Liver (tissue), 8 donors: ENCODE measurements at regions not wholly inside any gene's neighbourhood (a gene's known extent, or its start where the extent isn't known, plus 50 kb on each side); places are given as distances from the start of the nearest gene placed in this dataset.

Experiments
- DNase-seq: peaks from one replicate; pipeline ENCODE4 v3.0.0-alpha.2; 2017; ENCODE audit warnings: low spot score
- H3K27ac ChIP-seq, 2 donors: one replicate each; pipeline ENCODE4 v1.7.0; 2013; ENCODE audit warnings: inconsistent platforms in 2 of 2, low read length in 2 of 2, control low read depth in 1 of 2, low read depth in 1 of 2, mild to moderate bottlenecking in 1 of 2
- H3K27me3 ChIP-seq, 4 donors: one replicate each; pipeline versions ENCODE4 v1.6.1 to v1.7.0; 2013; ENCODE audit warnings: low read length in 3 of 4, inconsistent platforms in 1 of 4, mild to moderate bottlenecking in 1 of 4, moderate library complexity in 1 of 4; ENCODE audit not compliant: control insufficient read depth in 4 of 4, insufficient read depth in 4 of 4
- H3K36me3 ChIP-seq, 4 donors: one replicate each; pipeline versions ENCODE4 v1.6.1 to v1.7.0; 2013; ENCODE audit warnings: low read length in 3 of 4, mild to moderate bottlenecking in 3 of 4, low read depth in 1 of 4, moderate library complexity in 1 of 4; ENCODE audit not compliant: control insufficient read depth in 4 of 4, insufficient read depth in 3 of 4
- H3K4me1 ChIP-seq, 4 donors: one replicate each; pipeline versions ENCODE4 v1.6.1 to v1.7.0; 2013; ENCODE audit warnings: low read length in 3 of 4, mild to moderate bottlenecking in 3 of 4, moderate library complexity in 1 of 4; ENCODE audit not compliant: control insufficient read depth in 4 of 4, insufficient read depth in 4 of 4
- H3K4me3 ChIP-seq, 3 donors: one replicate each; pipeline versions ENCODE4 v1.6.1 to v1.7.0; 2013; ENCODE audit warnings: low read length in 3 of 3, control low read depth in 1 of 3, low read depth in 1 of 3, mild to moderate bottlenecking in 1 of 3
- H3K9ac ChIP-seq, 2 donors: one replicate each; pipeline ENCODE4 v1.7.0; 2013; ENCODE audit warnings: low read length in 2 of 2, mild to moderate bottlenecking in 2 of 2, moderate library complexity in 2 of 2, control low read depth in 1 of 2, low read depth in 1 of 2
- H3K9me3 ChIP-seq, 4 donors: one replicate each; pipeline versions ENCODE4 v1.6.1 to v1.7.0; 2013; ENCODE audit warnings: low read length in 3 of 4; ENCODE audit not compliant: control insufficient read depth in 4 of 4
- EGR1 ChIP-seq, 2 donors: IDR thresholded peaks; 2 replicates each; pipeline ENCODE4 v1.6.1; 2016 to 2018; ENCODE audit warnings: antibody characterized with exemption in 2 of 2, low read depth in 2 of 2
- FOXA1 ChIP-seq: IDR thresholded peaks from 2 replicates; pipeline ENCODE4 v1.6.1; 2016; ENCODE audit warnings: antibody characterized with exemption
- FOXA2 ChIP-seq: IDR thresholded peaks from 2 replicates; pipeline ENCODE4 v1.6.1; 2016; ENCODE audit warnings: antibody characterized with exemption
- GABPA ChIP-seq, 2 donors: IDR thresholded peaks in 1 of 2; conservative IDR thresholded peaks in 1 of 2; 2 replicates each; pipeline ENCODE4 v1.6.1; 2016; ENCODE audit warnings: antibody characterized with exemption in 2 of 2, mild to moderate bottlenecking in 1 of 2, moderate library complexity in 1 of 2
- HNF4A ChIP-seq, 2 donors: conservative IDR thresholded peaks; 2 replicates each; pipeline ENCODE4 v1.6.1; 2016; ENCODE audit warnings: antibody characterized with exemption in 2 of 2, mild to moderate bottlenecking in 2 of 2
- HNF4G ChIP-seq: IDR thresholded peaks from 2 replicates; pipeline ENCODE4 v1.6.1; 2016; ENCODE audit warnings: antibody characterized with exemption
- JUND ChIP-seq, 2 donors: IDR thresholded peaks; 2 replicates each; pipeline ENCODE4 v1.6.1; 2016; ENCODE audit warnings: antibody characterized with exemption in 2 of 2
- MAX ChIP-seq: IDR thresholded peaks from 2 replicates; pipeline ENCODE4 v1.6.1; 2016; ENCODE audit warnings: antibody characterized with exemption
- NR2F2 ChIP-seq: IDR thresholded peaks from 2 replicates; pipeline ENCODE4 v1.6.1; 2016; ENCODE audit warnings: antibody characterized with exemption
- RAD21 ChIP-seq, 2 donors: IDR thresholded peaks; 2 replicates each; pipeline ENCODE4 v1.6.1; 2016; ENCODE audit warnings: antibody characterized with exemption in 2 of 2, mild to moderate bottlenecking in 2 of 2
- RXRA ChIP-seq, 2 donors: IDR thresholded peaks; 2 replicates each; pipeline ENCODE4 v1.6.1; 2017 to 2018; ENCODE audit warnings: antibody characterized with exemption in 2 of 2, mild to moderate bottlenecking in 1 of 2
- SP1 ChIP-seq: IDR thresholded peaks from 2 replicates; pipeline ENCODE4 v1.6.1; 2018; ENCODE audit warnings: antibody characterized with exemption, mild to moderate bottlenecking
- TAF1 ChIP-seq: conservative IDR thresholded peaks from 2 replicates; pipeline ENCODE4 v1.6.1; 2016; ENCODE audit warnings: antibody characterized with exemption, mild to moderate bottlenecking
- YY1 ChIP-seq: IDR thresholded peaks from 2 replicates; pipeline ENCODE4 v1.6.1; 2016; ENCODE audit warnings: antibody characterized with exemption, mild to moderate bottlenecking
- ZBTB33 ChIP-seq: IDR thresholded peaks from 2 replicates; pipeline ENCODE4 v1.6.1; 2016; ENCODE audit warnings: antibody characterized with exemption
- WGBS: extraction: QIAGEN DNeasy Blood & Tissue Kit; methylation state at CpG from one replicate; pipeline ENCODE4 v1.1.7; 2013; 5-methylcytosine and 5-hydroxymethylcytosine counted together
- TF ChIP-seq, protein P1 (sequence below): IDR thresholded peaks from 2 replicates; pipeline ENCODE4 v1.6.1; 2016; ENCODE audit warnings: antibody characterized with exemption
- TF ChIP-seq, protein P2 (sequence below): IDR thresholded peaks from 2 replicates; pipeline ENCODE4 v1.6.1; 2016; ENCODE audit warnings: antibody characterized with exemption, mild to moderate bottlenecking
- TF ChIP-seq, protein P3 (sequence below): fragments of 150-350 bp; IDR thresholded peaks from 2 replicates; pipeline ENCODE4 v1.5.1; 2017; ENCODE audit warnings: improper control_type of control experiment, low read depth, low read length; ENCODE audit not compliant: missing input control
- donor health status: healthy.
- donor health status: healthy.
- donor health status: healthy.
- donor health status: healthy.
- donor health status: healthy.

DNA sequence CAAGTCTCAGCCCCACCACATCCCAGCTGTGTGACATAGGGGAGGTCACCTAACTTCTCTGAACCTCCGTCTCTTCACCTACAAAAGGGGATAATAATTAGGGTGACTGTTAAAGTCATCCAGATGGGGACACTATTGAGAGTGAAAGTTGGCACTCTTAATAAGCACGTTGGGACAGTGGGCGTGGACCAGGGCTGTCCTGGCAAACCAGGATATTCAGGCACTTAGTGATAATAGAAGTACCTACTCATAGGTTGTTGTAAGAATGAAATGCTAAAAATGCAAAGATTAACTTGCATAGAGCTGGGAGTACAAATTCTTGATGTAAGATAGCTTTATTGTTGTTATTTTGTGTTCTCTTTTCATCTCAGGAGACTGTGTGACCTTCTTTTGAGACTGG is 177.9 kb downstream of the MELK start:
- H3K4me1 ChIP-seq = no peaks in the 10 kb centered on the region
- H3K9me3 ChIP-seq = no peaks in the 10 kb centered on the region
- DNase-seq = no peak
- TF ChIP-seq RAD21 (IDR thresholded peaks at IDR 0.05) (no peak), ZBTB33 (no peak), HNF4A (conservative IDR thresholded peaks at IDR 0.05) (no peak), GABPA (IDR thresholded peaks at IDR 0.05 in 1 of 2, conservative IDR thresholded peaks at IDR 0.05 in 1 of 2) (no peak), SP1 (no peak), TAF1 (no peak), YY1 (no peak), HNF4G (no peak), NR2F2 (no peak), JUND (IDR thresholded peaks at IDR 0.05) (no peak), FOXA2 (no peak), FOXA1 (no peak), MAX (no peak)
- TF ChIP-seq, protein P1, sequence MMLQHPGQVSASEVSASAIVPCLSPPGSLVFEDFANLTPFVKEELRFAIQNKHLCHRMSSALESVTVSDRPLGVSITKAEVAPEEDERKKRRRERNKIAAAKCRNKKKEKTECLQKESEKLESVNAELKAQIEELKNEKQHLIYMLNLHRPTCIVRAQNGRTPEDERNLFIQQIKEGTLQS = no peak
- TF ChIP-seq, protein P2, sequence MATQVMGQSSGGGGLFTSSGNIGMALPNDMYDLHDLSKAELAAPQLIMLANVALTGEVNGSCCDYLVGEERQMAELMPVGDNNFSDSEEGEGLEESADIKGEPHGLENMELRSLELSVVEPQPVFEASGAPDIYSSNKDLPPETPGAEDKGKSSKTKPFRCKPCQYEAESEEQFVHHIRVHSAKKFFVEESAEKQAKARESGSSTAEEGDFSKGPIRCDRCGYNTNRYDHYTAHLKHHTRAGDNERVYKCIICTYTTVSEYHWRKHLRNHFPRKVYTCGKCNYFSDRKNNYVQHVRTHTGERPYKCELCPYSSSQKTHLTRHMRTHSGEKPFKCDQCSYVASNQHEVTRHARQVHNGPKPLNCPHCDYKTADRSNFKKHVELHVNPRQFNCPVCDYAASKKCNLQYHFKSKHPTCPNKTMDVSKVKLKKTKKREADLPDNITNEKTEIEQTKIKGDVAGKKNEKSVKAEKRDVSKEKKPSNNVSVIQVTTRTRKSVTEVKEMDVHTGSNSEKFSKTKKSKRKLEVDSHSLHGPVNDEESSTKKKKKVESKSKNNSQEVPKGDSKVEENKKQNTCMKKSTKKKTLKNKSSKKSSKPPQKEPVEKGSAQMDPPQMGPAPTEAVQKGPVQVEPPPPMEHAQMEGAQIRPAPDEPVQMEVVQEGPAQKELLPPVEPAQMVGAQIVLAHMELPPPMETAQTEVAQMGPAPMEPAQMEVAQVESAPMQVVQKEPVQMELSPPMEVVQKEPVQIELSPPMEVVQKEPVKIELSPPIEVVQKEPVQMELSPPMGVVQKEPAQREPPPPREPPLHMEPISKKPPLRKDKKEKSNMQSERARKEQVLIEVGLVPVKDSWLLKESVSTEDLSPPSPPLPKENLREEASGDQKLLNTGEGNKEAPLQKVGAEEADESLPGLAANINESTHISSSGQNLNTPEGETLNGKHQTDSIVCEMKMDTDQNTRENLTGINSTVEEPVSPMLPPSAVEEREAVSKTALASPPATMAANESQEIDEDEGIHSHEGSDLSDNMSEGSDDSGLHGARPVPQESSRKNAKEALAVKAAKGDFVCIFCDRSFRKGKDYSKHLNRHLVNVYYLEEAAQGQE = no peak
- H3K36me3 ChIP-seq = no peaks in the 10 kb centered on the region
- H3K27ac ChIP-seq = no peak overlapping the region
- H3K27me3 ChIP-seq = peaks cover 0 to 14% (median 4%) of the 10 kb centered on the region in 4 donors
- WGBS = 62% methylated on average over 3 of the region's 3 CpGs
- no peak overlapping the region for H3K9ac ChIP-seq
- H3K4me3 ChIP-seq = no peak overlapping the region

GRCh38 chr9:36755019-36755418 is 182.3 kb downstream of the MELK start:
- DNase-seq = no peak
- Histone ChIP-seq H3K4me1 (no peaks in the 10 kb centered on the region), H3K27ac (no peak overlapping the region), H3K27me3 (peaks cover 0 to 16% (median 4%) of the 10 kb centered on the region in 4 donors), H3K36me3 (no peaks in the 10 kb centered on the region), H3K4me3 (no peak overlapping the region), H3K9me3 (no peaks in the 10 kb centered on the region), H3K9ac (no peak overlapping the region)
- WGBS = 59% methylated on average over 2 of the region's 2 CpGs
- no peak for TF ChIP-seq RXRA (IDR thresholded peaks at IDR 0.05)
- no peak for TF ChIP-seq JUND (IDR thresholded peaks at IDR 0.05)
- TF ChIP-seq YY1 = no peak
- TF ChIP-seq, protein P2 = no peak
- no peak for TF ChIP-seq GABPA (IDR thresholded peaks at IDR 0.05 in 1 of 2, conservative IDR thresholded peaks at IDR 0.05 in 1 of 2)
- TF ChIP-seq TAF1 = no peak
- TF ChIP-seq HNF4A (conservative IDR thresholded peaks at IDR 0.05) = no peak
- TF ChIP-seq HNF4G = no peak
- no peak for TF ChIP-seq FOXA1
- TF ChIP-seq, protein P1 = no peak
- no peak for TF ChIP-seq NR2F2
- TF ChIP-seq ZBTB33 = no peak
- TF ChIP-seq, protein P3, sequence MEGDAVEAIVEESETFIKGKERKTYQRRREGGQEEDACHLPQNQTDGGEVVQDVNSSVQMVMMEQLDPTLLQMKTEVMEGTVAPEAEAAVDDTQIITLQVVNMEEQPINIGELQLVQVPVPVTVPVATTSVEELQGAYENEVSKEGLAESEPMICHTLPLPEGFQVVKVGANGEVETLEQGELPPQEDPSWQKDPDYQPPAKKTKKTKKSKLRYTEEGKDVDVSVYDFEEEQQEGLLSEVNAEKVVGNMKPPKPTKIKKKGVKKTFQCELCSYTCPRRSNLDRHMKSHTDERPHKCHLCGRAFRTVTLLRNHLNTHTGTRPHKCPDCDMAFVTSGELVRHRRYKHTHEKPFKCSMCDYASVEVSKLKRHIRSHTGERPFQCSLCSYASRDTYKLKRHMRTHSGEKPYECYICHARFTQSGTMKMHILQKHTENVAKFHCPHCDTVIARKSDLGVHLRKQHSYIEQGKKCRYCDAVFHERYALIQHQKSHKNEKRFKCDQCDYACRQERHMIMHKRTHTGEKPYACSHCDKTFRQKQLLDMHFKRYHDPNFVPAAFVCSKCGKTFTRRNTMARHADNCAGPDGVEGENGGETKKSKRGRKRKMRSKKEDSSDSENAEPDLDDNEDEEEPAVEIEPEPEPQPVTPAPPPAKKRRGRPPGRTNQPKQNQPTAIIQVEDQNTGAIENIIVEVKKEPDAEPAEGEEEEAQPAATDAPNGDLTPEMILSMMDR = no peak
- no peak for TF ChIP-seq FOXA2
- TF ChIP-seq EGR1 (IDR thresholded peaks at IDR 0.05; ENCODE audit: low read depth in 2 of 2) = no peak
